ENCODE measurements at regions not wholly inside any gene's neighbourhood (a gene's known extent, or its start where the extent isn't known, plus 50 kb on each side); places are given as distances from the start of the nearest gene placed in this dataset.

- TF ChIP-seq CTCF (IDR thresholded peaks at IDR 0.05) (no peak), ZFX (IDR thresholded peaks at IDR 0.05; ENCODE audit: borderline replicate concordance) (no peak)
Observed at GRCh38 chr13:24986826-24987225, 109.1 kb upstream of the PABPC3 start.

Data from 22Rv1 (cell line).